ENCODE measurements at regions not wholly inside any gene's neighbourhood (a gene's known extent, or its start where the extent isn't known, plus 50 kb on each side); places are given as distances from the start of the nearest gene placed in this dataset.

DNA sequence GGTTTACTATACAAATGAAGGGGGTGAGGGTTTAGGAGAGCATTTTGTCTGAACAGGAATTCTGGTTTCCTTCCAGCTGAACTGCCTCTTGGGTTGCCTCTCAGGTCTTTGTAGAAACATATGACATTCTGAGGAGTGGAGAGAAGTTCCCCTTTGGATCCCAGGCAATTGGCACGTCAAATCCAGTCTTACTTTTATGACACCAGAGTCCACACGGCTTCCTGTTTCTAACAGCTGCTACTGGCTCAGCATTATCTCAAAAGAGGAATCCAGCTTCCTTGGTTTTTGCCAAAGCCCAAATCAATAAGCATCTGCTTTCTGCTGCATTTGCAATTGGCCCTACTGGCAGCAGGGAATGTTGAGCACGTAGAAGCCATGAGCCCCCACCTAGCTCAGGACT, 97.6 kb upstream of the FAM20A start:
- ChIA-PET POLR2A (no interaction called here), CTCF (no interaction called here)
- TF ChIP-seq POLR2AphosphoS5 (IDR thresholded peaks at IDR 0.05; ENCODE audit: low read depth, low read length) = no peak
- TF ChIP-seq, protein P1, sequence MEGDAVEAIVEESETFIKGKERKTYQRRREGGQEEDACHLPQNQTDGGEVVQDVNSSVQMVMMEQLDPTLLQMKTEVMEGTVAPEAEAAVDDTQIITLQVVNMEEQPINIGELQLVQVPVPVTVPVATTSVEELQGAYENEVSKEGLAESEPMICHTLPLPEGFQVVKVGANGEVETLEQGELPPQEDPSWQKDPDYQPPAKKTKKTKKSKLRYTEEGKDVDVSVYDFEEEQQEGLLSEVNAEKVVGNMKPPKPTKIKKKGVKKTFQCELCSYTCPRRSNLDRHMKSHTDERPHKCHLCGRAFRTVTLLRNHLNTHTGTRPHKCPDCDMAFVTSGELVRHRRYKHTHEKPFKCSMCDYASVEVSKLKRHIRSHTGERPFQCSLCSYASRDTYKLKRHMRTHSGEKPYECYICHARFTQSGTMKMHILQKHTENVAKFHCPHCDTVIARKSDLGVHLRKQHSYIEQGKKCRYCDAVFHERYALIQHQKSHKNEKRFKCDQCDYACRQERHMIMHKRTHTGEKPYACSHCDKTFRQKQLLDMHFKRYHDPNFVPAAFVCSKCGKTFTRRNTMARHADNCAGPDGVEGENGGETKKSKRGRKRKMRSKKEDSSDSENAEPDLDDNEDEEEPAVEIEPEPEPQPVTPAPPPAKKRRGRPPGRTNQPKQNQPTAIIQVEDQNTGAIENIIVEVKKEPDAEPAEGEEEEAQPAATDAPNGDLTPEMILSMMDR (IDR thresholded peaks at IDR 0.05) = no peak
- TF ChIP-seq REST (IDR thresholded peaks at IDR 0.05; ENCODE audit: insufficient read depth in 1 of 2, low read depth in 2 of 2, low read length in 1 of 2) = no peak
- TF ChIP-seq TCF7L2 (IDR thresholded peaks at IDR 0.05; ENCODE audit: low read depth, low read length) = no peak
- TF ChIP-seq SIN3A (IDR thresholded peaks at IDR 0.05; ENCODE audit: borderline replicate concordance, insufficient read depth, low read depth, low read length) = no peak
- H3K36me3 ChIP-seq (ENCODE audit: control insufficient read depth, insufficient read depth, low read length) = no peaks in the 10 kb centered on the region
- DNase-seq (ENCODE audit: low read depth, low spot score) (no peak), ATAC-seq (no peak)
- in situ Hi-C loops (cut with HindIII; ENCODE audit: low pct_unique_long_range_greater_than_20kb, low sequenced_read_pairs) (no loop called here), intact Hi-C loops (cut with micrococcal nuclease; ENCODE audit: unreplicated experiment) (no loop called here)
- H3K27ac ChIP-seq (ENCODE audit: low read length) = no peak overlapping the region
- H3K4me3 ChIP-seq (ENCODE audit: low read depth in 2 of 2, low read length in 2 of 2) = no peak overlapping the region
- no peaks in the 10 kb centered on the region for H3K9me3 ChIP-seq (ENCODE audit: control insufficient read depth, insufficient read depth, low read depth, low read length)
- no peaks in the 10 kb centered on the region for H3K27me3 ChIP-seq (ENCODE audit: control insufficient read depth, insufficient read depth, low read length)
- no peaks in the 10 kb centered on the region for H3K4me1 ChIP-seq (ENCODE audit: control insufficient read depth, insufficient read depth, low read length)
- BruUV-seq (replicated peaks) = no TSS peak

- in situ Hi-C loops (cut with HindIII; ENCODE audit: low pct_unique_long_range_greater_than_20kb, low sequenced_read_pairs) (no loop called here), intact Hi-C loops (cut with micrococcal nuclease; ENCODE audit: unreplicated experiment) (no loop called here)
- no peak for TF ChIP-seq REST (IDR thresholded peaks at IDR 0.05; ENCODE audit: insufficient read depth in 1 of 2, low read depth in 2 of 2, low read length in 1 of 2)
- TF ChIP-seq, protein P1 (IDR thresholded peaks at IDR 0.05) = no peak
- no peak for TF ChIP-seq SIN3A (IDR thresholded peaks at IDR 0.05; ENCODE audit: borderline replicate concordance, insufficient read depth, low read depth, low read length)
- TF ChIP-seq TCF7L2 (IDR thresholded peaks at IDR 0.05; ENCODE audit: low read depth, low read length) = no peak
- TF ChIP-seq POLR2AphosphoS5 (IDR thresholded peaks at IDR 0.05; ENCODE audit: low read depth, low read length) = no peak
- DNase-seq (ENCODE audit: low read depth, low spot score) = no peak
- ChIA-PET CTCF (no interaction called here), POLR2A (no interaction called here)
- Histone ChIP-seq H3K27me3 (ENCODE audit: control insufficient read depth, insufficient read depth, low read length) (no peaks in the 10 kb centered on the region), H3K9me3 (ENCODE audit: control insufficient read depth, insufficient read depth, low read depth, low read length) (no peaks in the 10 kb centered on the region), H3K4me1 (ENCODE audit: control insufficient read depth, insufficient read depth, low read length) (no peaks in the 10 kb centered on the region), H3K27ac (ENCODE audit: low read length) (no peak overlapping the region), H3K36me3 (ENCODE audit: control insufficient read depth, insufficient read depth, low read length) (no peaks in the 10 kb centered on the region), H3K4me3 (ENCODE audit: low read depth in 2 of 2, low read length in 2 of 2) (no peak overlapping the region)
- BruUV-seq (replicated peaks) = no TSS peak
- ATAC-seq = no peak
These were observed 96.7 kb upstream of the FAM20A start for GRCh38 chr17:68697850-68698361.
